CD4-positive, CD25-positive, alpha-beta regulatory T cell (primary cell): ENCODE measurements at regions not wholly inside any gene's neighbourhood (a gene's known extent, or its start where the extent isn't known, plus 50 kb on each side); places are given as distances from the start of the nearest gene placed in this dataset.

ENCODE experiments used
- ATAC-seq, 2 donors: fragments of 150-1000 bp; cut with Tn5 transposase; one replicate each; pipeline ENCODE4 v1.10.0; 2021; ENCODE audit warnings: low read depth in 2 of 2, moderate number of reproducible peaks in 2 of 2, moderate library complexity in 1 of 2
- DNase-seq, 3 donors: peaks; one replicate each; pipeline versions ENCODE4 v3.0.0 to v3.0.0-alpha.2; 2012 to 2022; ENCODE audit warnings: mixed read lengths in 1 of 3
- H3K27ac ChIP-seq: one replicate; pipeline ENCODE4 v1.7.0; 2013; ENCODE audit warnings: mild to moderate bottlenecking, low read length; ENCODE audit not compliant: insufficient read depth, poor library complexity, severe bottlenecking
- H3K27me3 ChIP-seq: one replicate; pipeline ENCODE4 v1.7.0; 2013; ENCODE audit warnings: low read length; ENCODE audit not compliant: control insufficient read depth, insufficient read depth
- H3K36me3 ChIP-seq: one replicate; pipeline ENCODE4 v1.7.0; 2013; ENCODE audit warnings: mild to moderate bottlenecking, low read length, moderate library complexity; ENCODE audit not compliant: control insufficient read depth, insufficient read depth
- H3K4me1 ChIP-seq: 2 replicates; pipeline ENCODE4 v1.7.0; 2013; ENCODE audit warnings: mild to moderate bottlenecking, low read length; ENCODE audit not compliant: insufficient read depth, control insufficient read depth, poor library complexity, severe bottlenecking
- H3K4me3 ChIP-seq: one replicate; pipeline ENCODE4 v1.7.0; 2013; ENCODE audit warnings: low read depth, mild to moderate bottlenecking, low read length, moderate library complexity
- H3K9me3 ChIP-seq, 2 experiments: 1 replicate in 1 of 2; 2 replicates in 1 of 2; pipeline ENCODE4 v1.7.0; 2013; ENCODE audit warnings: low read length in 2 of 2, mild to moderate bottlenecking in 1 of 2, moderate library complexity in 1 of 2; ENCODE audit not compliant: control insufficient read depth in 2 of 2
- H3K27ac Mint-ChIP-seq, 3 donors: one replicate each; pipeline ENCODE4 v1.8.0; 2020 to 2022; ENCODE audit warnings: mild to moderate bottlenecking in 3 of 3, mixed read lengths in 3 of 3, moderate library complexity in 2 of 3
- H3K27me3 Mint-ChIP-seq: one replicate; pipeline ENCODE4 v1.8.0; 2022; ENCODE audit warnings: mild to moderate bottlenecking, mixed read lengths
- H3K36me3 Mint-ChIP-seq: one replicate; pipeline ENCODE4 v1.8.0; 2020; ENCODE audit warnings: mixed read lengths
- H3K4me1 Mint-ChIP-seq, 4 donors: one replicate each; pipeline ENCODE4 v1.8.0; 2020 to 2022; ENCODE audit warnings: mixed read lengths in 4 of 4, mild to moderate bottlenecking in 1 of 4
- H3K4me3 Mint-ChIP-seq, 4 donors: one replicate each; pipeline ENCODE4 v1.8.0; 2020 to 2022; ENCODE audit warnings: mild to moderate bottlenecking in 4 of 4, mixed read lengths in 4 of 4, moderate library complexity in 3 of 4
- H3K9me3 Mint-ChIP-seq, 7 donors: one replicate each; pipeline ENCODE4 v1.8.0; 2020 to 2022; ENCODE audit warnings: mixed read lengths in 7 of 7, mild to moderate bottlenecking in 3 of 7, moderate library complexity in 2 of 7

- Histone ChIP-seq H3K36me3 (no peaks in the 10 kb centered on the region), H3K4me1 (no peaks in the 10 kb centered on the region), H3K27ac (no peak overlapping the region), H3K9me3 (no peaks in the 10 kb centered on the region), H3K4me3 (no peak overlapping the region), H3K27me3 (no peaks in the 10 kb centered on the region)
- Mint-ChIP-seq H3K27ac (no peak overlapping the region), H3K36me3 (no peaks in the 10 kb centered on the region), H3K27me3 (no peaks in the 10 kb centered on the region), H3K4me3 (no peak overlapping the region), H3K9me3 (peaks cover 3 to 39% (median 8%) of the 10 kb centered on the region in 7 donors), H3K4me1 (no peaks in the 10 kb centered on the region)
- DNase-seq: no peak
- no peak for ATAC-seq
These were observed 413.5 kb upstream of the INTU start for GRCh38 chr4:127219232-127219631.

- ATAC-seq (no peak), DNase-seq (no peak)
- Histone ChIP-seq H3K27me3 (no peaks in the 10 kb centered on the region), H3K9me3 (no peaks in the 10 kb centered on the region), H3K4me3 (no peak overlapping the region), H3K36me3 (no peaks in the 10 kb centered on the region), H3K27ac (no peak overlapping the region), H3K4me1 (no peaks in the 10 kb centered on the region)
- Mint-ChIP-seq H3K36me3 (no peaks in the 10 kb centered on the region), H3K4me1 (no peaks in the 10 kb centered on the region), H3K4me3 (no peak overlapping the region), H3K27ac (no peak overlapping the region), H3K27me3 (no peaks in the 10 kb centered on the region), H3K9me3 (peaks cover 0 to 24% (median 8%) of the 10 kb centered on the region in 7 donors)
These were observed 408.2 kb upstream of the INTU start for GRCh38 chr4:127224556-127224955.

GRCh38 chr4:127229855-127230608, 402.7 kb upstream of the INTU start:
- Histone ChIP-seq H3K27me3 (no peaks in the 10 kb centered on the region), H3K4me1 (no peaks in the 10 kb centered on the region), H3K4me3 (no peak overlapping the region), H3K27ac (no peak overlapping the region), H3K36me3 (no peaks in the 10 kb centered on the region), H3K9me3 (no peaks in the 10 kb centered on the region)
- no peaks in the 10 kb centered on the region for H3K27me3 Mint-ChIP-seq
- no peak overlapping the region for H3K4me3 Mint-ChIP-seq
- ATAC-seq (no peak), DNase-seq (no peak)
- H3K4me1 Mint-ChIP-seq: no peaks in the 10 kb centered on the region
- H3K27ac Mint-ChIP-seq: no peak overlapping the region
- peaks cover 3 to 9% (median 8%) of the 10 kb centered on the region in 7 donors for H3K9me3 Mint-ChIP-seq
- no peaks in the 10 kb centered on the region for H3K36me3 Mint-ChIP-seq

- no peaks in the 10 kb centered on the region for H3K27me3 Mint-ChIP-seq
These were observed 395.9 kb upstream of the INTU start for GRCh38 chr4:127236889-127237288.

GRCh38 chr4:127237581-127237980, 395.2 kb upstream of the INTU start:
- Mint-ChIP-seq H3K36me3 (no peaks in the 10 kb centered on the region), H3K9me3 (peaks cover 0 to 13% (median 3%) of the 10 kb centered on the region in 7 donors), H3K27ac (no peak overlapping the region), H3K4me1 (no peaks in the 10 kb centered on the region), H3K27me3 (no peaks in the 10 kb centered on the region), H3K4me3 (no peak overlapping the region)
- no peak for ATAC-seq
- H3K27me3 ChIP-seq: no peaks in the 10 kb centered on the region
- DNase-seq: no peak
- no peaks in the 10 kb centered on the region for H3K36me3 ChIP-seq
- H3K4me1 ChIP-seq: no peaks in the 10 kb centered on the region
- no peak overlapping the region for H3K4me3 ChIP-seq
- no peak overlapping the region for H3K27ac ChIP-seq
- no peaks in the 10 kb centered on the region for H3K9me3 ChIP-seq

More at GRCh38 chr4:127236889-127237288, 395.9 kb upstream of the INTU start:
- DNase-seq (no peak), ATAC-seq (no peak)
- no peak overlapping the region for H3K4me3 ChIP-seq
- Mint-ChIP-seq H3K9me3 (peaks cover 0 to 13% (median 3%) of the 10 kb centered on the region in 7 donors), H3K4me3 (no peak overlapping the region), H3K36me3 (no peaks in the 10 kb centered on the region), H3K27ac (no peak overlapping the region), H3K4me1 (no peaks in the 10 kb centered on the region)
- H3K4me1 ChIP-seq: no peaks in the 10 kb centered on the region
- no peak overlapping the region for H3K27ac ChIP-seq
- no peaks in the 10 kb centered on the region for H3K27me3 ChIP-seq
- no peaks in the 10 kb centered on the region for H3K36me3 ChIP-seq
- H3K9me3 ChIP-seq: no peaks in the 10 kb centered on the region

GRCh38 chr4:127238956-127239475, 393.7 kb upstream of the INTU start:
- Mint-ChIP-seq H3K27ac (no peak overlapping the region), H3K9me3 (peaks cover 0 to 12% (median 4%) of the 10 kb centered on the region in 7 donors), H3K27me3 (no peaks in the 10 kb centered on the region), H3K4me3 (no peak overlapping the region), H3K4me1 (no peaks in the 10 kb centered on the region), H3K36me3 (no peaks in the 10 kb centered on the region)
- H3K4me1 ChIP-seq: no peaks in the 10 kb centered on the region
- ATAC-seq (no peak), DNase-seq (no peak)
- H3K27ac ChIP-seq: no peak overlapping the region
- no peaks in the 10 kb centered on the region for H3K9me3 ChIP-seq
- H3K27me3 ChIP-seq: no peaks in the 10 kb centered on the region
- H3K36me3 ChIP-seq: no peaks in the 10 kb centered on the region
- H3K4me3 ChIP-seq: no peak overlapping the region

- Mint-ChIP-seq H3K4me3 (no peak overlapping the region), H3K27ac (no peak overlapping the region), H3K9me3 (peaks cover 0 to 14% (median 6%) of the 10 kb centered on the region in 7 donors), H3K27me3 (no peaks in the 10 kb centered on the region), H3K4me1 (no peaks in the 10 kb centered on the region), H3K36me3 (no peaks in the 10 kb centered on the region)
- Histone ChIP-seq H3K36me3 (no peaks in the 10 kb centered on the region), H3K27ac (no peak overlapping the region), H3K4me1 (no peaks in the 10 kb centered on the region), H3K4me3 (no peak overlapping the region), H3K27me3 (no peaks in the 10 kb centered on the region), H3K9me3 (no peaks in the 10 kb centered on the region)
- no peak for ATAC-seq
- DNase-seq: no peak
These were observed 392.6 kb upstream of the INTU start for GRCh38 chr4:127239902-127240763.
